Left lung (tissue), 4 donors: ENCODE measurements at regions not wholly inside any gene's neighbourhood (a gene's known extent, or its start where the extent isn't known, plus 50 kb on each side); places are given as distances from the start of the nearest gene placed in this dataset.

Source experiments
- ATAC-seq: fragments of 200-7000 bp; cut with Tn5 transposase; one replicate; pipeline ENCODE4 v1.9.1; 2020; ENCODE audit warnings: moderate library complexity
- DNase-seq, 4 donors: peaks; one replicate each; pipeline ENCODE4 v3.0.0-alpha.2; 2013 to 2020
- H3K27ac ChIP-seq, 2 donors: fragments of 200-600 bp; sonication (generic) in 1 of 2; one replicate each; pipeline versions ENCODE4 v1.5.0 to v1.8.0; 2020 to 2021
- H3K27me3 ChIP-seq, 2 donors: fragments of 200-600 bp; sonication (generic) in 1 of 2; one replicate each; pipeline versions ENCODE4 v1.5.0 to v1.8.0; 2020 to 2021
- H3K36me3 ChIP-seq, 2 donors: fragments of 200-600 bp; sonication (generic) in 1 of 2; one replicate each; pipeline versions ENCODE4 v1.5.0 to v1.8.0; 2020 to 2021
- H3K4me1 ChIP-seq, 2 donors: fragments of 200-600 bp; one replicate each; pipeline ENCODE4 v1.8.0; 2021
- H3K4me3 ChIP-seq, 2 donors: fragments of 200-600 bp; sonication (generic) in 1 of 2; one replicate each; pipeline versions ENCODE4 v1.5.0 to v1.8.0; 2020 to 2021; ENCODE audit warnings: mild to moderate bottlenecking in 1 of 2
- H3K9me3 ChIP-seq, 2 donors: fragments of 200-600 bp; sonication (generic) in 1 of 2; one replicate each; pipeline versions ENCODE4 v1.5.0 to v1.8.0; 2020 to 2021
- intact Hi-C, 2 donors: fragments of 100-400 bp; cut with DNase I; formaldehyde crosslinking; loops; one replicate each; pipeline versions ENCODE4 v1.11.2 to v1.14.2; 2022
- TF ChIP-seq, protein P1 (sequence below), 2 donors: fragments of 200-600 bp; sonication (generic) in 1 of 2; IDR thresholded peaks; one replicate each; pipeline versions ENCODE4 v1.5.0 to v1.8.0; 2021; ENCODE audit warnings: antibody characterized with exemption in 2 of 2
- donor health status: DM: no; HTN: yes; CAD: no.
- donor health status: DM: no; HTN: no; CAD: no.

DNA sequence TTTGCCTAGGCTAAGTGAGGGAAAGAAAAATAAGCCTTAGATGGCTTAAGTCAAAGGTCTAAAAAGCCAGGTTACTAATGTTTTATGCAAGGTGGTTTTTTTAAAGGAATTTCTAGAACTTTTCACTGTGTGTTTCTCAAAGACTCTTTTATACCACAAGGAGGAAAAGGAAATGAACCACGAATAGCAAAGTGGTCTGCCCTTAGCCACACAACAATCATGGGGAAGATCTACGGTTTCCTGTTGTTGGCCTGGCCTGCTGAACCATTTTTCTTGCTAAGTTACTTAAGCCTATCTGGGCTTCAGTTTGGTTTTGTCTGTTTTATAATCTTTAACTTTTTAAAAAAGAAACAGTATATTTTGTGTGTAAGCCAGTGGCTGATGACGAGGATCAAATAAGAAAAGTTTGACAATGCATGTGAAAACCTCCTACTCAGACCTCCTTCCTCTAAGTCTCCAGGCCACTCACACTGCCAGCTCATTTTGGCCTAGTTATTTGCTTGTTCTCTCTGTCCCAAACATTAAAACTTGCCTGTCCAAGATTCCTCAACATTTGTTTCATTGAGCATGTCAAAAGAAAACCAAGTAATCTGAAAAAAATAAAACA is 56.7 kb upstream of the COL25A1 start:
- ATAC-seq (no peak), DNase-seq (no peak)
- no peaks in the 10 kb centered on the region for H3K36me3 ChIP-seq
- no peaks in the 10 kb centered on the region for H3K27me3 ChIP-seq
- H3K9me3 ChIP-seq: no peaks in the 10 kb centered on the region
- no peak overlapping the region for H3K4me3 ChIP-seq
- intact Hi-C loops: no loop called here
- TF ChIP-seq, protein P1, sequence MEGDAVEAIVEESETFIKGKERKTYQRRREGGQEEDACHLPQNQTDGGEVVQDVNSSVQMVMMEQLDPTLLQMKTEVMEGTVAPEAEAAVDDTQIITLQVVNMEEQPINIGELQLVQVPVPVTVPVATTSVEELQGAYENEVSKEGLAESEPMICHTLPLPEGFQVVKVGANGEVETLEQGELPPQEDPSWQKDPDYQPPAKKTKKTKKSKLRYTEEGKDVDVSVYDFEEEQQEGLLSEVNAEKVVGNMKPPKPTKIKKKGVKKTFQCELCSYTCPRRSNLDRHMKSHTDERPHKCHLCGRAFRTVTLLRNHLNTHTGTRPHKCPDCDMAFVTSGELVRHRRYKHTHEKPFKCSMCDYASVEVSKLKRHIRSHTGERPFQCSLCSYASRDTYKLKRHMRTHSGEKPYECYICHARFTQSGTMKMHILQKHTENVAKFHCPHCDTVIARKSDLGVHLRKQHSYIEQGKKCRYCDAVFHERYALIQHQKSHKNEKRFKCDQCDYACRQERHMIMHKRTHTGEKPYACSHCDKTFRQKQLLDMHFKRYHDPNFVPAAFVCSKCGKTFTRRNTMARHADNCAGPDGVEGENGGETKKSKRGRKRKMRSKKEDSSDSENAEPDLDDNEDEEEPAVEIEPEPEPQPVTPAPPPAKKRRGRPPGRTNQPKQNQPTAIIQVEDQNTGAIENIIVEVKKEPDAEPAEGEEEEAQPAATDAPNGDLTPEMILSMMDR (IDR thresholded peaks at IDR 0.05): no peak
- no peak overlapping the region for H3K27ac ChIP-seq
- H3K4me1 ChIP-seq: no peaks in the 10 kb centered on the region

DNA sequence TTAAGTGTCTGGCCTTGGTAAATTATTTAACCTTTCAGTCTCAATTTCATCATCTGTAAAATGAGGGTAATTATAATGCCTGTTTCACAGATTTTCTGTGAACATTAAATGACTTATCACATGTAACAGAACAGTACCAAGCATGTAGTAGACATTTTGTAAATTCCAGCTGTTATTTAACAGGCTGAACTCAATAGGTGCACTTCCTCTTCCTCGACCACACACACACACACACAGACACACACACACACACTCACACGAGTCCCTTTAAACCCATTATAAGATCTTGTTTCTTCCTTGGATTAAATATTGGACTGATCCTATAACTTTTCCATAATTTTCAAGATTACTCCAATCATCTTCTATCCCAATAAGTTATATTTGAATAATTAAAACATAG is 53.4 kb upstream of the COL25A1 start:
- intact Hi-C loops: no loop called here
- Histone ChIP-seq H3K36me3 (no peaks in the 10 kb centered on the region), H3K27ac (no peak overlapping the region), H3K4me1 (no peaks in the 10 kb centered on the region), H3K9me3 (no peaks in the 10 kb centered on the region), H3K4me3 (no peak overlapping the region), H3K27me3 (no peaks in the 10 kb centered on the region)
- TF ChIP-seq, protein P1 (IDR thresholded peaks at IDR 0.05): no peak
- no peak for DNase-seq
- ATAC-seq: no peak

DNA sequence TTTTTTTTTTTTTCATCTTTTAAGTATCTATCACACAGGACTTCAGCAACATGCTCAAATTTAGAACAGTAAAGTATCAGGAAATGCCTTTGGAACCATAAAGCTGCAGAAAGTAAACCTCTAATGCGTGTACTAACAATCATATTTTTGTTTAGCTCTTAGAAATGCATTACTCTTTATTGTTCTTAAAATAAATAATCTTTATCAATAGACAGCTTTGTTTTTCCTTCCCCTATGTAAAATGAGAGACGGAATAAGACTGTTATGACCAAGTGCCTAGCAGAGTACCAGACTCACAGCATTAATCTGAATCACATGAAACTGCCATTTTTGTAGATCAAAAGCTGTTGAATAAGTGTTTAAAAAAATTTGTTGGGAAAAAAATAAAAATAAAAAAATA is 50.5 kb upstream of the COL25A1 start:
- no peaks in the 10 kb centered on the region for H3K4me1 ChIP-seq
- no peaks in the 10 kb centered on the region for H3K36me3 ChIP-seq
- no peak overlapping the region for H3K27ac ChIP-seq
- ATAC-seq: no peak
- no peak for DNase-seq
- H3K27me3 ChIP-seq: no peaks in the 10 kb centered on the region
- TF ChIP-seq, protein P1 (IDR thresholded peaks at IDR 0.05): no peak
- intact Hi-C loops: no loop called here
- H3K9me3 ChIP-seq: peaks cover 0 to 5% of the 10 kb centered on the region in 2 donors
- H3K4me3 ChIP-seq: no peak overlapping the region
